GM20000 (cell line): ENCODE measurements at regions not wholly inside any gene's neighbourhood (a gene's known extent, or its start where the extent isn't known, plus 50 kb on each side); places are given as distances from the start of the nearest gene placed in this dataset.
"Not testable (repeated sequence)": the region's sequence is repeated elsewhere in the genome, so short reads cannot be mapped to it uniquely, and the experiment has no call there.

Source experiments
- DNase-seq: peaks from one replicate; pipeline ENCODE4 v3.0.0; 2012; ENCODE audit warnings: low spot score

DNA sequence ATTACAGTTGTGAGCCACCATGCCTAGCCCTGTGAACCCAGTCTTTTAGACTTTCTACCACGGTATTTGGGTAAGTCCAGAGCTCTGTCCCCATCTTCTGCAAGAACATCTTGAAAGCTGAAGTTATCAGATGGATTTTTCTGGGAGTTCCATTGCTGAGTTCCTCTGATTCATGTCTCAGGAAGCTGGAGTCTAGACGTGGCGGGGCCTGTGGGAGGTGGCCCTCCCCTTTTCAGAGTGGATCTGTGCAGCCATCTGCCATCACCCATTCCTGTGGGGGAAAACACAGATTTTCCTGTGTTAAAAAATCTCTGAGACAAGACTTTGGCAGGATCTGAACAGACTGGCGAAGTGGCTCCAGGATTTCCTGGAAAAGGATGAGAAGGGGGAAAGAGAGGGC is 234.3 kb downstream of the NPIPA7 start:
- DNase-seq: not testable (repeated sequence)

DNA sequence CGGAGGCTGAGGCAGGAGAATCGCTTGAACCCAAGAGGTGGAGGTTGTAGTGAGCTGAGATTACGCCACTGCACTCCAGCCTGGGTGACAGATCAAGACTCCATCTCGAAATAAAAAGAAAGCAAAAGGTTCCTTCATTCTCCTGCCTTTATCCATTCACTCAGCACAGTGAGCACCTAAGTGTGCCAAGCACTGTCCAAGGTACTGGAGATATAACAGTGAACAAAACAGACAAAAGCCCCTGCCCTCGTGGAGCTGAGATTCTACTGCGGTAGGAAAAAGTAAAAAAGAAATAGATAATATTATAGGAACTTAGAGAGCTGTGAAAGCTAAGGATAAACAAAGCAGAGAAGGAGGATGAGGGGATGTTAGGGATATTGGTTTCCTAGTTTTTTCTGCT is 235.5 kb downstream of the NPIPA7 start:
- DNase-seq: not testable (repeated sequence)

DNA sequence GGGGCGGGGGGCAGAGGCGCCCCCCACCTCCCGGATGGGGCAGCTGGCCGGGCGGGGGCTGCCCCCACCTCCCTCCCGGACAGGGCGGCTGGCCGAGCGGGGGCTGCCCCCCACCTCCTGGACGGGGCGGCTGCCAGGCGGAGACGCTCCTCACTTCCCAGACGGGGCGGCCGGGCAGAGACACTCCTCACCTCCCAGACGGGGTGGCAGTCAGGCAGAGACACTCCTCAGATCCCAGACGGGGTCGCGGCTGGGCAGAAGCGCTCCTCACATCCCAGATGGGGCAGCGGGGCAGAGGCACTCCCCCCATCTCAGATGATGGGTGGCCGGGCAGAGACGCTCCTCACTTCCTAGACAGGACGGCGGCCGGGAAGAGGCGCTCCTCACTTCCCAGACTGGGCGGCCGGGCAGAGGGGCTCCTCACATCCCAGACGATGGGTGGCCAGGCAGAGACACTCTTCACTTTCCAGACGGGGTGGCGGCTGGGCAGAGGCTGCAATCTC is 240.1 kb downstream of the NPIPA7 start:
- not testable (repeated sequence) for DNase-seq

DNA sequence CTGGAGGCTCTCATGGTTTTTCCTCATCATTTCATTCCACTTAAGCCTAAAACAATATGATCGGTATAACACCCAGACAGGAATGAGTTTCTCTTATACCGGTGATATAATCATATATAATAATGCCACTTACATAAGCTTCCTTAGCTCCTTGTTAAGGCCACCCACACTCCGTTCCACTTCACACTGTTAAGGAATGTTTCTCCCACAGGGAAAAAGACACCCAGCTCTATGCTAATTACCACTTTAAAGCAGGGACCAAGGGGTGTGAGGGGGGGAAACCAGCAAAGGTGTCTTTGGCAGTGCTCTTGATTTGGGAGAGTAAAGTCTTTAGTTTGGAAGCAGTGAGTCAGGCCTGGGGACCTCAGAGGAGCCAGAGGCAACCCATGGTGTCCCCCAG is 245.4 kb downstream of the NPIPA7 start:
- not testable (repeated sequence) for DNase-seq

DNA sequence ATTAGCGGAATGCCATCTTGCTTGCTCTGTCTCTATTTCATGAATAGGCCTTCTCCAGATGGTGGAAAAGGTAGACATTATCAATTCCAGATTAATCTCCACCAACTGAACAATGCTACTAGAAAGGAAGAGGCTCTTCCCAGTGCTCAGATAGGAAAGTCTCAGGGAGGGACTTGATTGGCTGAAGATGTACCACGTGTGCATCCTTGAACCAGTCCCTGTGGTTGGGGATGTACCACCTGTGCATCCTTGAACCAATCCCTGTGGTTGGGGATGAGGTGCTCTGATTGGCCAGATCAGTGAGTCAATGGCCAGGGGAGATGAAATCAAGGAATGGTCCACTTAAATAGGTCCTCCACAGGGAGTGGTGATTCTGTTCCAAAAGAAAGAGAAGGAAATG is 246.2 kb downstream of the NPIPA7 start:
- DNase-seq: not testable (repeated sequence)

DNA sequence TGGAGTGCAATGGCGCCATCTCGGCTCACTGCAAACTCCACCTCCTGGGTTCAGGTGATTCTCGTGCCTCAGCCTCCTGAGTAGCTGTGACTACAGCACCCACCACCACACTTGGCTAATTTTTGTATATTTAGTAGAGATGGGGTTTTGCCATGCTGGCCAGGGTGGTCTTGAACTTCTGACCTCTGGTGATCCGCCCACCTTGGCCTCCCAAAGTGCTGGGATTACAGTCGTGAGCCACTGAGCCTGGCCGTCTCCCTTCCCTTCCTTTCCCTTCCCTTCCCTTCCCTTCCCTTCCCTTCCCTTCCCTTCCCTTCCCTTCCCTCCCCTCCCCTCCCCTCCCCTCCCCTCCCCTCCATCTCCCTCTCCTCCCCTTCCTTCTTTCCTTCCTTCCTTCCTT is 248.9 kb downstream of the NPIPA7 start:
- not testable (repeated sequence) for DNase-seq

DNA sequence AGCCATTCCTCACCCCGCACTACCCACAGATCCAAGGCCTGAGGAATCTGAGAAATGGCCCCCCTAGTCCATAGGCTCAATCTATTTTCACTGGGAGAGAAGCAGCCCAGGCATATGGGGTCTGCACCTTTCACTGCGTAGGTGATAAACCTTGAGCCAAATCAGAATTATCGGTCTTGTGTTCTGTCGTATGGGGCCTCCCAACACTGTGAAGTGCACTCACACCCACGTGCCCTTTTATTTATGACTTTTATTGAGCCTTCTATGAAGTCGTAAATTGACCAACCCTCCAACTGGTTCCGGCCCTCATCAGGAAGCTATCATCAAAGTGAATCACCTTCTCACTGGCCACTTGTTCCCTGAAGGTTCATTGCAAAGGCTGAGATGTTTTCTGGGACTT is 259.3 kb downstream of the NPIPA7 start:
- DNase-seq: not testable (repeated sequence)

DNA sequence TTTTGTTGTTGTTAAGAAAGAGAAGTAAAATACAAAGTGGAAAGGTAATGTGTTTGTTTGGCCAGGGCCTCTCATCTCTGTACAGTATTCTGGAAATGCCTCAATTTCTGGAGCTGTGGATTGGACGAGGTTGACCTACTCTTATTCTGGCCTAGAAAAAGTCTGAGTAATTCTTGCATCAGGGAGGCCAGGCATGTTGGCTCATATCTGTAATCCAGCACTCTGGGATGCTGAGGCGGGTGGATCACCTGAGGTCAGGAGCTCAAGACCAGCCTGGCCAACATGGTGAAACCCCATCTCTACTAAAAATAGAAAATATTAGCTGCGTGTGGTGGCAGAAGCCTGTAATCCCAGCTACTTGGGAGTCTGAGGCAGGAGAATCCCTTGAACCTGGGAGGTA is 259.8 kb downstream of the NPIPA7 start:
- DNase-seq: not testable (repeated sequence)

DNA sequence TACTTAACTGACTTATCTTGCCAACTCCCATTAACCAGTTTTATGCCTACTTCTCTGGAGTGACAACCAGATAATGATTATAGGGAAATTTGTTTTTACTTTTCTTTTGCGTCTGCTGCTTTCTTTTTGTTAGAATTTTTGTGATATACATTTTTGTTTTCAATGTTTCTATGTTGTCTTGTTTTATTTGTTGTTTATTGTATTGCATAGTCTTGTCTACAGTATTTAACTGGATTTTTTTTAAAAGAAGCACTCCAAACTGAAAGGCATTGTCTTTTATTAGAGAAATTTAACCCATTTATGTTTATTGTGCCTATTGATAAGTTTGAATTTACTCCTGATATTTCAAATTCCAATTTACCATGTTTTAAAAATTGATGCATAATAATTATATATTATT is 264.9 kb downstream of the NPIPA7 start:
- DNase-seq: not testable (repeated sequence)

DNA sequence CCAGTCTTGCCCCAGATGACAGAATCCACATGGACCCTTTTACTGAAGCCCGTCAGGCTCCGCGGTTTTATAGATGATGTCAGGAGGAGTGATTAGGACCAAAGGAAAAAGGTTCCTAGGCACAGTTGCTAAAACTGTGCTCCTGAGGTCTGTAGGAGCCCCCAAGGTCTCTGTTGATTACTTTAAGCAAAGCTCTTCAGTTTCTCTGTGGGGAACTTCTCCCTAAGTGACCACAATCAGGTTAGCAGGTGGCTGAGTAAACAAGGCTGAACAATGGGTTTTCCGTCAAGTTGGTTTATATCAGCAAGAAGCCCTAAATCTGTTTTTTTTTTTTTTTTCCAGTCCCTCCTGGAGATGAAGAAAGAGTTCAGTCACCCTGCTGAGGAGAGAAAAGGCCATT is 269.1 kb downstream of the NPIPA7 start:
- not testable (repeated sequence) for DNase-seq

DNA sequence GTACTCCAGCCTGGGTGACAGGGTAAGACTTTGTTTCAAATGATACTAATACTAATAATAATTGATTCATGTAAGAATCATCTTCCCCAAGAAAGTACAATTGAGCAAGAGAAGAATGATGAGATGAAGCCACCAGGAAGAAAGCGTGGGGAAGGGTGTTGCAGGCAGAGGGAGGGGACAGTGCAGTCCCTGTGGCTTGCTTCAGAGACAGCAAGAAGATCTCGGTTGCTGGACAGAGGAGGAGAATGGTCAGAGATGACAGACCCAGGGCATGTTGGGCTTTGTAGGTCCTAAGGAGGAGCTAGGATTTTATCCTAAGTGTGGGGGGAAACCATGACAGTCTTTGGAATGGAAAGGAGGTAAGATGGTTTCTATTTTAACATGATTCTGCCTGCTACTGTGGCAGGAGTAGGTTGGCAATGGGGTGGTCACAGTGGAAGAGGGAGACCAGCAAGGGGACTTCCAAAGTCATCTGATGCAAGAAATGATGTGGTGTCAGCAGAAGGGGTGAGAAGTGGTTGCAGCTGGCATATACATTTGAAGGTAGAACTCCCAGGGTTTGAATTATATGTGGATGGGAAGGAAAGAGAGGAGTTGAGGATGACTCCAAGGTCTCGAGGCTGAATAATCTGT is 293.4 kb downstream of the NPIPA7 start:
- not testable (repeated sequence) for DNase-seq

DNA sequence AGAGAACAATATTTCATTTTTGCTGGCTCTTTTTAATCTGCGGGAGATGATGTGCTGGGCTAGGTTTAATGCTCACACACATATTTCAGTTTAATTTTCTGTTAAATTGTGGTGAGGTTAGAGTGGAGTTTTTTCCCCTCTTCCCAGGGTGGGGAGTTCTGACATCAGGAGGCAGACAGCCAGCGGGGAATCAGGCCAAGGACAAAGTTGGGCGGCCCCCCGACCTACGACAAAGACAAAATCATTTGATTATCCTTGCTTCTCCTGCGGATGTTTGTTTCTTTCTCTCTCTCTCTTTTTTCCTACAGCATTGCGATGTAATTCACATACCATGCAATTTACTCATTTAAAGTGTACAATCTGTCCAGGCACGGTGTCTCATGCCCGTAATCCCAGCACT is 295.9 kb downstream of the NPIPA7 start:
- not testable (repeated sequence) for DNase-seq

DNA sequence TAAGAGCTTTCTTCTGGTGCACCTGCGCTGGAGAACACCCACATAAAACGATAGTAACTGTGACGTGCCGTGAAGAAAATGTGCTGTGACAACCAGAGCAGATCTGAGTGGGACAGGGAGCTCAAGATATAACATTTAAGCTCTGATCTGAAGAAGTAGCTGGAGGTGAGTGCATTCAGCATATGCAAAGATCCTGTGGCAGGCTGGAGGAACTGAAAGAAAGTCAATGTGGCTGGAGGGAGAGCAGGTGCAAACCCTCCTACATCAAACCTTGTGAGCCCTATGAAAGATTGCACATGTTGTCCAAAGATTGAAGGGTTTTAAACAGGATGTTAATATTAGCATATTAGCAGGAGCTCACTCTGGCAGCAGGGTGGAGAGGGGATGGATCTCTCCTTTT is 342.9 kb downstream of the NPIPA7 start:
- not testable (repeated sequence) for DNase-seq

DNA sequence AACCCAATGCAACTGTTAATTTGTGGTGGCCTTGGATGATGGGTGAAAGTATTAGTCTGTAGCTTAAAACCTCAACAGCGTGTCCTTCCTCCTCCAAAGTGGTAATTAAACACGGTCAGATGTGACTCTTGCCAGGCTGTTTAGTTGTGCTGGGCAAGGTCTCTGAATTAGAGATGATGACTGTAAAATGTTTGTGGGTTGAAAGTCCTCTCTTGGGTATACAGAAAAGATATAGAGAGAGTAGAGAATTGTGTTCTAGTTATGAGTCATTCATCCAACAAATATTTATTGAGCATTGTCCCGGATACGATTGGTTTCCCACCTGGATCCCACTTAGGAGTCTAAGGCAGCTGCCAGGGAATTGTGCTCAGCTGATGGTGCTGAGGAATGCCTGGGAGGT is 343.7 kb downstream of the NPIPA7 start:
- not testable (repeated sequence) for DNase-seq

DNA sequence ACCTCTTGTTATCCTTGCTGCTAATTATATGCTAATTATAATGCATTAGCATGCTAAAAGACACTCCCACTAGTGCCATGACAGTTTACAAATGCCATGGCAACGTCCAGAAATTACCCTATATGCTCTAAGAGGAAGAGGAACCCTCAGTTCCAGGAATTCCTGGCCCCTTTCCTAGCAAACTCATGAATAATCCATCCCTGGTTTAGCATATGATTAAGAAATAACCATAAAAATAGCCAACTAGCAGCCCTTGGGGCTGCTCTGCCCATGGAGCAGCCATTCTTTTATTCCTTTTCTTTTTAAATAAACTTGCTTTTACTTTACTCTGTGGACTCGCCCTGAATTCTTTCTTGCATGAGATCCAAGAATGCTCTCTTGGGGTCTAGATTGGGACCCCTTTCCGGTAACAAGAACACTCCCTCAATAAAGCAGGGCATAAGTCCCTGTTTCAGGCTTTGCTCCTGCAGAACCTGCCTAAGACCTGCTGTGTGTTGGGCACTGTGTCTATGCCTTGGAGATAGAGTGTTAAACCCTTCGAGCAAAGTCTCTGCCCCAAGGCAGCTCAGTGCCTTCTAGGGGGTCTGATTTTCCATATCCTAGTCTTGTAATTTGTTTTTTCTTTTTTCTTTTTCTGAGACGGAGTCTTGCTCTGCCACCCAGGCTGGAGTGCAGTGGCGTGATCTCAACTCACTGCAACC is 345.0 kb downstream of the NPIPA7 start:
- not testable (repeated sequence) for DNase-seq

DNA sequence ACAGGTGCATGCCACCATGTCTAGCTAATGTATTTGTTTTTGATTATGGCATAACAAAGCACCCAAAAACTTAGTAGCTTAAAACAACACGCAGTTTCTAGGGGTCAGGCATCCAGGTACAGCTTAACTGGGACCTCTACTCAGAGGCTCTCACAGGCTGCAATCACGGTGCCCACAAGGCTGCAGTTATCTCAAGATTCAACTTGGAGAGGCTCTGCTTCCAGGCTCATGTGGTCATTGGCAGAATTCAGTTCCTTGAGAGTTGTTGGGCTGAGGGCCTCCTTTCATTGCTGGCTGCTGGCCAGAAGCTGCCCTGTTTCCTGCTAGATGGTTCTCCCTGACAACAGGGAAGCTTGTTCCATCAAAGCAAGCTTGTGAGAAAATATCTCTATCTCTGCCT is 348.1 kb downstream of the NPIPA7 start:
- not testable (repeated sequence) for DNase-seq

DNA sequence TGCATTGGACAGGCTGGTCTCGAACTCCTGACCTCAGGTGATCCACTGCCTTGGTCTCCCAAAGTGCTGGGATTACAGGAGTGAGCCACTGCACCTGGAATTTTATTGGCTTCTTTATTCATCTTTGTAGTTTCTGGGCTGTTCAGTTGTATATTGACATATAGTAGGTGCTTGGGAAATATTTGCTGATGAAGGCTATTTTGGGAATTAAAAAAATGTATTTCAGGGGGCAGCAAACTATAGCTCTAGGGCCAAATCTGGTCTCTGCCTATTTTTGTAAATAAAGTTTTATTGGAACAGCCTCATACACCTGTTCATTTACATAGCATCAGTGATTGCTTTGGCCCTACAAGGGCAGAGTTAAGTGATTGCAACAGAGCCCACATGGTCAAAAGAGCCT is 363.6 kb downstream of the NPIPA7 start:
- not testable (repeated sequence) for DNase-seq

DNA sequence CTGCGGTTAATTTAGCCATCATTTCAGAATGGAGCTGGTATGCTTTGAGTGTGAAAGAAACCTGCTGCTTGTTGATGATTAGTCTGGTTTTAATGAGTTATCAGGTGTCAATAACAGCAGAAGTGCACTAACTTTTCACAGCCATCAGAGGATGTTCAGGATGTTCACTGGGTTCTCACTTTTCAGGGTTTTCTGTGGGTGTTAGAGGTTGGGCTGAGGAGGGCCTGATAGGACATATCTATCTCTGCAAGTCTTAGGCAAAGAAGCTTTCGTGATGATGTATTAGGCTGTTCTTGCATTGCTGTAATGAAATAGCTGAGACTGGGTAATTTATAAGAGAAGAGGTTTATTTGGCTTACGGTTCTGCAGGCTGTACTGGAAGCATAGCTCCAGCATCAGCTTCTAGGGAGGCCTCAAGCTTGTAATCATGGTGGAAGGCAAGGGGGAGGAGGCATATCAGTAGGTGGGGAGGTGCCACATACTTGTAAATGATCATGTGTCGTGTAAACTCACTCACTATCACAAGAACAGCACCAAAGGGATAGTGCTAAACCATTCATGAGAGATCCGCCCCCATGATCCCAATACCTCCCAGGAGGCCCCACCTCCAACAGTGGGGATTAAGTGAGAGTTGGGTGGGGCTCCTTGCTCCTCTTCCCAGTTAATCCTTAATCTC is 376.2 kb downstream of the NPIPA7 start:
- DNase-seq: not testable (repeated sequence)
